ENCODE measurements at regions not wholly inside any gene's neighbourhood (a gene's known extent, or its start where the extent isn't known, plus 50 kb on each side); places are given as distances from the start of the nearest gene placed in this dataset.

GRCh38 chrX:79079477-79079876 lies 65.0 kb upstream of the GPR174 start:
- peaks cover 1% of the 10 kb centered on the region for H3K36me3 Mint-ChIP-seq (ENCODE audit: unreplicated experiment)
- no peaks in the 10 kb centered on the region for H3K27me3 Mint-ChIP-seq (ENCODE audit: unreplicated experiment)
- no peak for DNase-seq (ENCODE audit: extremely low spot score, unreplicated experiment)
- H3K9me3 Mint-ChIP-seq (ENCODE audit: unreplicated experiment): peaks cover 13% of the 10 kb centered on the region
- H3K27ac Mint-ChIP-seq (ENCODE audit: unreplicated experiment): no peak overlapping the region
- H3K4me3 Mint-ChIP-seq (ENCODE audit: unreplicated experiment): no peak overlapping the region
- H3K4me1 Mint-ChIP-seq (ENCODE audit: unreplicated experiment): peaks cover 15% of the 10 kb centered on the region
- no peak for TF ChIP-seq CTCF (IDR thresholded peaks at IDR 0.05)

- no peak overlapping the region for H3K4me3 Mint-ChIP-seq (ENCODE audit: unreplicated experiment)
- no peaks in the 10 kb centered on the region for H3K36me3 Mint-ChIP-seq (ENCODE audit: unreplicated experiment)
- no peaks in the 10 kb centered on the region for H3K27me3 Mint-ChIP-seq (ENCODE audit: unreplicated experiment)
- H3K27ac Mint-ChIP-seq (ENCODE audit: unreplicated experiment): no peak overlapping the region
- no peak for DNase-seq (ENCODE audit: extremely low spot score, unreplicated experiment)
- no peak for TF ChIP-seq CTCF (IDR thresholded peaks at IDR 0.05)
- peaks cover 15% of the 10 kb centered on the region for H3K4me1 Mint-ChIP-seq (ENCODE audit: unreplicated experiment)
- peaks cover 6% of the 10 kb centered on the region for H3K9me3 Mint-ChIP-seq (ENCODE audit: unreplicated experiment)
Measured at GRCh38 chrX:79080141-79080540, 64.3 kb upstream of the GPR174 start.

- Mint-ChIP-seq H3K9me3 (ENCODE audit: unreplicated experiment) (no peaks in the 10 kb centered on the region), H3K27me3 (ENCODE audit: unreplicated experiment) (no peaks in the 10 kb centered on the region), H3K4me3 (ENCODE audit: unreplicated experiment) (no peak overlapping the region), H3K4me1 (ENCODE audit: unreplicated experiment) (peaks cover 15% of the 10 kb centered on the region), H3K36me3 (ENCODE audit: unreplicated experiment) (no peaks in the 10 kb centered on the region), H3K27ac (ENCODE audit: unreplicated experiment) (no peak overlapping the region)
- TF ChIP-seq CTCF (IDR thresholded peaks at IDR 0.05): peak; percentile 74
- no peak for DNase-seq (ENCODE audit: extremely low spot score, unreplicated experiment)
Measured at GRCh38 chrX:79081895-79082512, 62.5 kb upstream of the GPR174 start.

GRCh38 chrX:79082899-79083298 lies 61.6 kb upstream of the GPR174 start:
- no peak for TF ChIP-seq CTCF (IDR thresholded peaks at IDR 0.05)
- Mint-ChIP-seq H3K27ac (ENCODE audit: unreplicated experiment) (no peak overlapping the region), H3K36me3 (ENCODE audit: unreplicated experiment) (no peaks in the 10 kb centered on the region), H3K4me1 (ENCODE audit: unreplicated experiment) (peaks cover 15% of the 10 kb centered on the region), H3K4me3 (ENCODE audit: unreplicated experiment) (no peak overlapping the region), H3K9me3 (ENCODE audit: unreplicated experiment) (no peaks in the 10 kb centered on the region), H3K27me3 (ENCODE audit: unreplicated experiment) (no peaks in the 10 kb centered on the region)
- no peak for DNase-seq (ENCODE audit: extremely low spot score, unreplicated experiment)

- H3K9me3 Mint-ChIP-seq (ENCODE audit: unreplicated experiment): no peaks in the 10 kb centered on the region
- DNase-seq (ENCODE audit: extremely low spot score, unreplicated experiment): no peak
- no peak for TF ChIP-seq CTCF (IDR thresholded peaks at IDR 0.05)
- peaks cover 13% of the 10 kb centered on the region for H3K4me1 Mint-ChIP-seq (ENCODE audit: unreplicated experiment)
- H3K4me3 Mint-ChIP-seq (ENCODE audit: unreplicated experiment): no peak overlapping the region
- no peaks in the 10 kb centered on the region for H3K36me3 Mint-ChIP-seq (ENCODE audit: unreplicated experiment)
- H3K27me3 Mint-ChIP-seq (ENCODE audit: unreplicated experiment): no peaks in the 10 kb centered on the region
- H3K27ac Mint-ChIP-seq (ENCODE audit: unreplicated experiment): no peak overlapping the region
Measured at GRCh38 chrX:79084923-79085322, 59.6 kb upstream of the GPR174 start.
